ENCODE measurements at regions not wholly inside any gene's neighbourhood (a gene's known extent, or its start where the extent isn't known, plus 50 kb on each side); places are given as distances from the start of the nearest gene placed in this dataset.

DNA sequence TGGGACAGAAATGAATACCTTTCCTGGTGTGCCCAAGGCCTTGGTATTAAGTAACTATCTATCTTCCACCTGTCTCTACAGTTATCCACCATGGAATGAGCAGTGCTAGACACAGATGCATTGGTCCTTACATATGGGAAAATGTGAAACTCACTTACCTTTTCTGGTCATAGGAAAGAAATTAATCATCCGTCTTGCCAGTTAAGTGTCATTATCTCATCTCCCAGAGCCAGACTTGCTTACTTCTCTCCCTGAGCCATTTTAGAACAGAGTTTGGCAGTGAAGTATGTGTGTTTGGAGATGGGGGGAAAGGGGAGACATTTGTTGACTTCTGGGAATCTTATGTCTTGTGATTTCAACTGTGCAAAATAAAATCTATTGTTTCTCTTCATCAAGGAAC is 1211.0 kb upstream of the CDH6 start:
- TF ChIP-seq, protein P1, sequence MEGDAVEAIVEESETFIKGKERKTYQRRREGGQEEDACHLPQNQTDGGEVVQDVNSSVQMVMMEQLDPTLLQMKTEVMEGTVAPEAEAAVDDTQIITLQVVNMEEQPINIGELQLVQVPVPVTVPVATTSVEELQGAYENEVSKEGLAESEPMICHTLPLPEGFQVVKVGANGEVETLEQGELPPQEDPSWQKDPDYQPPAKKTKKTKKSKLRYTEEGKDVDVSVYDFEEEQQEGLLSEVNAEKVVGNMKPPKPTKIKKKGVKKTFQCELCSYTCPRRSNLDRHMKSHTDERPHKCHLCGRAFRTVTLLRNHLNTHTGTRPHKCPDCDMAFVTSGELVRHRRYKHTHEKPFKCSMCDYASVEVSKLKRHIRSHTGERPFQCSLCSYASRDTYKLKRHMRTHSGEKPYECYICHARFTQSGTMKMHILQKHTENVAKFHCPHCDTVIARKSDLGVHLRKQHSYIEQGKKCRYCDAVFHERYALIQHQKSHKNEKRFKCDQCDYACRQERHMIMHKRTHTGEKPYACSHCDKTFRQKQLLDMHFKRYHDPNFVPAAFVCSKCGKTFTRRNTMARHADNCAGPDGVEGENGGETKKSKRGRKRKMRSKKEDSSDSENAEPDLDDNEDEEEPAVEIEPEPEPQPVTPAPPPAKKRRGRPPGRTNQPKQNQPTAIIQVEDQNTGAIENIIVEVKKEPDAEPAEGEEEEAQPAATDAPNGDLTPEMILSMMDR (IDR thresholded peaks at IDR 0.05), result no peak
- TF ChIP-seq POLR2AphosphoS5 (IDR thresholded peaks at IDR 0.05) (no peak), POLR2A (IDR thresholded peaks at IDR 0.05) (no peak), EP300 (IDR thresholded peaks at IDR 0.05) (no peak)
